Gastroesophageal sphincter (tissue), 4 donors: ENCODE measurements at regions not wholly inside any gene's neighbourhood (a gene's known extent, or its start where the extent isn't known, plus 50 kb on each side); places are given as distances from the start of the nearest gene placed in this dataset.
"Not testable (repeated sequence)": the region's sequence is repeated elsewhere in the genome, so short reads cannot be mapped to it uniquely, and the experiment has no call there.

ENCODE experiments used
- ATAC-seq: fragments of 150-250 bp; one replicate; pipeline ENCODE4 v1.9.1; 2016; ENCODE audit warnings: mild to moderate bottlenecking, moderate library complexity
- H3K27ac ChIP-seq, 4 donors: fragments of 200-600 bp; sonication (generic) in 3 of 4; 1 replicate in 3 of 4; 2 replicates in 1 of 4; pipeline ENCODE4 v1.5.1; 2016 to 2019
- H3K27me3 ChIP-seq: fragments of 200-600 bp; sonication (generic); one replicate; pipeline ENCODE4 v1.5.1; 2019
- H3K36me3 ChIP-seq, 2 donors: fragments of 200-600 bp; sonication (generic); one replicate each; pipeline ENCODE4 v1.5.1; 2019; ENCODE audit warnings: control low read depth in 1 of 2
- H3K4me1 ChIP-seq, 3 donors: fragments of 200-600 bp; sonication (generic); 1 replicate in 2 of 3; 2 replicates in 1 of 3; pipeline ENCODE4 v1.5.1; 2016 to 2019; ENCODE audit warnings: control low read depth in 2 of 3
- H3K4me3 ChIP-seq, 2 donors: fragments of 200-600 bp; sonication (generic); one replicate each; pipeline ENCODE4 v1.5.1; 2019; ENCODE audit warnings: mild to moderate bottlenecking in 1 of 2, moderate library complexity in 1 of 2
- H3K9me3 ChIP-seq, 3 donors: fragments of 200-600 bp; sonication (generic); one replicate each; pipeline ENCODE4 v1.5.1; 2017 to 2019; ENCODE audit warnings: control low read depth in 2 of 3
- CTCF ChIP-seq, 4 experiments: fragments of 200-600 bp in 2 of 4; fragments of 450-650 bp in 2 of 4; sonication (generic) in 1 of 4; IDR thresholded peaks; one replicate each; pipeline ENCODE4 v1.5.1; 2017 to 2019; ENCODE audit warnings: antibody characterized with exemption in 4 of 4, mild to moderate bottlenecking in 2 of 4, moderate library complexity in 2 of 4
- EP300 ChIP-seq: sonication (generic); formaldehyde crosslinking; IDR thresholded peaks from one replicate; pipeline ENCODE4 v1.6.1; 2017; ENCODE audit warnings: antibody characterized with exemption, mild to moderate bottlenecking
- POLR2A ChIP-seq, 2 donors: fragments of 450-650 bp; IDR thresholded peaks; one replicate each; pipeline ENCODE4 v1.6.1; 2017; ENCODE audit warnings: antibody characterized with exemption in 2 of 2, mild to moderate bottlenecking in 2 of 2, moderate library complexity in 1 of 2
- POLR2AphosphoS5 ChIP-seq: sonication (generic); formaldehyde crosslinking; IDR thresholded peaks from one replicate; pipeline ENCODE4 v1.6.1; 2017; ENCODE audit warnings: antibody characterized with exemption
- WGBS, 2 donors: methylation state at CpG; one replicate each; pipeline ENCODE4 v1.1.5; 2018; ENCODE audit warnings: low coverage in 1 of 2; 5-methylcytosine and 5-hydroxymethylcytosine counted together

GRCh38 chr2:58347810-58348209, 106.7 kb upstream of the FANCL start:
- Histone ChIP-seq H3K27ac (no peak overlapping the region), H3K27me3 (no peaks in the 10 kb centered on the region), H3K4me1 (no peaks in the 10 kb centered on the region), H3K36me3 (no peaks in the 10 kb centered on the region), H3K4me3 (no peak overlapping the region), H3K9me3 (peaks cover 0 to under 1% (median 0%) of the 10 kb centered on the region in 3 donors)
- no peak for ATAC-seq
- WGBS, 2 donors = 39 to 54% methylated on average over 1 of the region's 1 CpG
- TF ChIP-seq POLR2A (IDR thresholded peaks at IDR 0.05) = no peak
- TF ChIP-seq EP300 = no peak
- TF ChIP-seq POLR2AphosphoS5 = no peak
- TF ChIP-seq CTCF (IDR thresholded peaks at IDR 0.05) = no peak

- H3K27ac ChIP-seq = no peak overlapping the region
- H3K9me3 ChIP-seq = peaks cover 0 to 21% (median 0%) of the 10 kb centered on the region in 3 donors
- H3K36me3 ChIP-seq = no peaks in the 10 kb centered on the region
- ATAC-seq = no peak
- no peaks in the 10 kb centered on the region for H3K27me3 ChIP-seq
- no CpG with 5 or more reads among the region's 2 CpGs for WGBS, 2 donors
- H3K4me1 ChIP-seq = no peaks in the 10 kb centered on the region
- H3K4me3 ChIP-seq = no peak overlapping the region
- no peak for TF ChIP-seq CTCF (IDR thresholded peaks at IDR 0.05)
- no peak for TF ChIP-seq POLR2A (IDR thresholded peaks at IDR 0.05)
- TF ChIP-seq POLR2AphosphoS5 = no peak
- TF ChIP-seq EP300 = no peak
Measured at GRCh38 chr2:58341047-58341446, 99.9 kb upstream of the FANCL start.

GRCh38 chr2:58339548-58340243, 98.6 kb upstream of the FANCL start:
- ATAC-seq = no peak

GRCh38 chr2:58336416-58336815, 95.3 kb upstream of the FANCL start:
- H3K9me3 ChIP-seq = peaks cover 0 to 6% (median 0%) of the 10 kb centered on the region in 3 donors
- ATAC-seq = no peak
- H3K4me1 ChIP-seq = no peaks in the 10 kb centered on the region
- no peaks in the 10 kb centered on the region for H3K36me3 ChIP-seq
- no peak overlapping the region for H3K27ac ChIP-seq
- no peaks in the 10 kb centered on the region for H3K27me3 ChIP-seq
- TF ChIP-seq POLR2A (IDR thresholded peaks at IDR 0.05) (no peak), POLR2AphosphoS5 (no peak), CTCF (IDR thresholded peaks at IDR 0.05) (no peak)
- 40 to 73% methylated on average over 4 of the region's 4 CpGs for WGBS, 2 donors
- no peak overlapping the region for H3K4me3 ChIP-seq

More at GRCh38 chr2:58339548-58340243, 98.6 kb upstream of the FANCL start:
- TF ChIP-seq POLR2AphosphoS5 (no peak), EP300 (no peak), POLR2A (IDR thresholded peaks at IDR 0.05) (no peak), CTCF (IDR thresholded peaks at IDR 0.05) (no peak)
- Histone ChIP-seq H3K4me3 (no peak overlapping the region), H3K27me3 (no peaks in the 10 kb centered on the region), H3K36me3 (no peaks in the 10 kb centered on the region), H3K27ac (no peak overlapping the region), H3K9me3 (peaks cover 0 to 21% (median 0%) of the 10 kb centered on the region in 3 donors), H3K4me1 (no peaks in the 10 kb centered on the region)

- Histone ChIP-seq H3K4me3 (no peak overlapping the region), H3K27ac (no peak overlapping the region), H3K27me3 (no peaks in the 10 kb centered on the region), H3K4me1 (no peaks in the 10 kb centered on the region), H3K9me3 (no peaks in the 10 kb centered on the region), H3K36me3 (no peaks in the 10 kb centered on the region)
- 13 to 25% methylated on average over 5 of the region's 5 CpGs for WGBS, 2 donors
- TF ChIP-seq POLR2AphosphoS5 (no peak), POLR2A (IDR thresholded peaks at IDR 0.05) (no peak), EP300 (no peak), CTCF (IDR thresholded peaks at IDR 0.05) (no peak)
- no peak for ATAC-seq
Measured at GRCh38 chr2:58334414-58334813, 93.3 kb upstream of the FANCL start.

- not testable (repeated sequence) for H3K4me1 ChIP-seq, H3K27me3 ChIP-seq, H3K9me3 ChIP-seq, ATAC-seq, H3K4me3 ChIP-seq, H3K27ac ChIP-seq, H3K36me3 ChIP-seq
- whole genome bisulfite sequencing, 2 donors = 90% methylated on average over 2 of the region's 18 CpGs; no CpG with 5 or more reads in 1 of the 2 donors
Measured at GRCh38 chr2:58325296-58325895, 84.3 kb upstream of the FANCL start.
